ENCODE measurements at regions not wholly inside any gene's neighbourhood (a gene's known extent, or its start where the extent isn't known, plus 50 kb on each side); places are given as distances from the start of the nearest gene placed in this dataset.
A peak's percentile ranks its signal among the peaks of the same experiment; 100 is the strongest.

DNA sequence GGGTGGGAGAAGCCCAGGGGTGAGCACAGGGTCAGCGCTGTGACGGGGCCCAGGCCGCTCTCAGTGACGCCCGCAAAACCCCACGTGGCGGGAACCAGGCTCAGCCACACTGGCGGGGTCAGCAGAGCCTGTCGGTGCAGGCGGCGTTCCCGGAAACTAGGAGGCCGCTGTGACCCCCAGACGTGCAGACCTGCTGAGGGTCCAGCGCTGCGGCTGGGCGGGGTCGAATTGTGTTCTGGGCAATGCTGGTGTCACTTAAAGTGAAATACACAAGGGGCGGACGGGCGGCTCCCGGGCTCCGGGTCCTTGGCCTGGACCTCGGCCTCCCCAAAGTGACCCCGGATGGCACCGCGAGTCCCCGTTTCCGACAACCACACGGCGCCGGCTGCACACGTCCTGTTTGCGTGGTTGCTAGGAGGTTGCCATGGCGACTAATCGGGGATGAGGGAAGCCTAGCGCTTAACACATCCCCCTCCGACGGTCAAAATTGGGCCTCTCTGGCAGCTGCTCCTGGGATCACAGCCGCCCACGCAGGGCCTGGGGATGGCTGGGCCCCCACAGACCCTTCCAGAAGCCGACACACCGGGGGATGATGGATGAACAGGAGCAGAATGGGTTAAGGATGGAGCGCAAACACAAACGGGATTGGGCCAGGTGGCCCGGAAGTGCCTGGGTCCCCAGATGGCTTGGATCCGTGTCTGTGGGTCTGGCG is 81.7 kb upstream of the PRR5 start (continued):
- TF ChIP-seq, protein P1, sequence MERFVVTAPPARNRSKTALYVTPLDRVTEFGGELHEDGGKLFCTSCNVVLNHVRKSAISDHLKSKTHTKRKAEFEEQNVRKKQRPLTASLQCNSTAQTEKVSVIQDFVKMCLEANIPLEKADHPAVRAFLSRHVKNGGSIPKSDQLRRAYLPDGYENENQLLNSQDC (CRISPR knock-in tag; IDR thresholded peaks at IDR 0.05) = no peak
- TF ChIP-seq KLF10 (CRISPR knock-in tag; IDR thresholded peaks at IDR 0.05) (no peak), ZNF175 (CRISPR knock-in tag; IDR thresholded peaks at IDR 0.05; ENCODE audit: low read depth) (no peak), ZNF41 (CRISPR knock-in tag; conservative IDR thresholded peaks at IDR 0.05) (no peak), ZNF174 (CRISPR knock-in tag; IDR thresholded peaks at IDR 0.05) (no peak), RBM14 (IDR thresholded peaks at IDR 0.05; ENCODE audit: borderline replicate concordance, insufficient read depth, low read depth, low read length) (no peak), HOXB6 (CRISPR knock-in tag; IDR thresholded peaks at IDR 0.05; ENCODE audit: borderline replicate concordance) (no peak), ZNF253 (CRISPR knock-in tag; conservative IDR thresholded peaks at IDR 0.05) (no peak), BCOR (IDR thresholded peaks at IDR 0.05) (no peak), NCOA6 (IDR thresholded peaks at IDR 0.05) (peak; percentile 46; the same call in 1 of the 2 replicates), ZNF316 (IDR thresholded peaks at IDR 0.05) (no peak), ZBTB7A (IDR thresholded peaks at IDR 0.05; ENCODE audit: borderline replicate concordance, control insufficient read depth, low read depth, low read length) (peak; percentile 35; the same call in 1 of the 2 replicates), RFX1 (IDR thresholded peaks at IDR 0.05) (peak; percentile 93), SAFB (IDR thresholded peaks at IDR 0.05; ENCODE audit: borderline replicate concordance, low read depth, low read length) (0 out of 2 replicates have a peak, but pooled peaks have one; percentile 6), BHLHE40 (IDR thresholded peaks at IDR 0.05; ENCODE audit: low read length) (no peak), MYBL2 (IDR thresholded peaks at IDR 0.05; ENCODE audit: low read depth) (no peak), MYBL2 (CRISPR knock-in tag; IDR thresholded peaks at IDR 0.05; ENCODE audit: borderline replicate concordance) (no peak)

Data from K562 (cell line).